ENCODE measurements at regions not wholly inside any gene's neighbourhood (a gene's known extent, or its start where the extent isn't known, plus 50 kb on each side); places are given as distances from the start of the nearest gene placed in this dataset.

DNA sequence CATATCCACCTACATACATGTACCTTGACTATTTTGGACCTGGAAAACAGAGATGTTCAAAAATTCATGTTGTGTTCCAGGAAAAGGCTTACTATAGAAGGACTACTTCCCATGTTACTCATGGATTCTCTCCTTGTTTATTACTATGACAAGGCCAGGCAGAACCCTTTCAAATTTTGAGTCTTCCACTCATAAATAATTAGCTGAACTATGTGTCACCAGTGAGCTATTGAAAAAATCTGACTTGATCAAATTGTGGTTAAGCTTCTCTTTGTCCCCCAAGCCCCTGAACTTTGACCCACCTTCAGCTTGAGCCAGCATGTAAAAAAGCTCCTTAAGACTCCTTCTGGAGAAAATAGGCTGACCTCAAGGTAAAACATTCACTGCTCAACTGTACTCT is 1142.8 kb upstream of the EYS start:
- peak; percentile 92 for DNase-seq (ENCODE audit: low read depth)

DNA sequence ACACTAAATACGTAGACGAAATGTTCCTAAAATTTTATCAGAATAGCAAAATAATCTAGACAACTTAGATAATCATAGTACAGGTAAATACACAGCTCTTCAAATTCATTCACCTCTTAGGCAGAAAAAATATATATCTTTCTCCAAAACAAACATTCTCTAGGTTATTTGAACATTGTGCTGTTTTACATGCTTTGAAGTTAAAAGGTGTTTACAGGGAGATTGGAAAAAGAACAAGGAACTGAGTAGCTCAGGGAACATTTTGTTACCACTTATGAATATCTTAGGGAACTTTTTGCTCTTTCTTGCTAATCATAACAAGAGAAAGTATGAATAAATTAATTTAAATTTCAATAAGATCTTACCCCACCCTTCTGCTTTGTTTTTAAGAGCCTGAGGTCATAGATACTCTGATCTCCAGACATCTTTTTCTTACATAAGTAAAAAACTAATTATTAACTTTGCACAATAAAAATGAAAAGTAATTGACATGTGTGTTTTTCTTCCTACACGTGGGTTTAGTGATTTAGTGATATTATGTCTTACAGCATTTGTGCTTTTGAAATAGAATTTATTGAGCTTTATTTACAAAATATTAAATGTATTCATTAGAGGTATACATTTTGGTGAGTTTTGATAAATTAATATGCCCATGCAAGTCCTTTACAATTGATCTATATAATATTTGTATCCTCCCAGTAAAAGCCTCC is 1141.4 kb upstream of the EYS start:
- DNase-seq (ENCODE audit: low read depth), result no peak

DNA sequence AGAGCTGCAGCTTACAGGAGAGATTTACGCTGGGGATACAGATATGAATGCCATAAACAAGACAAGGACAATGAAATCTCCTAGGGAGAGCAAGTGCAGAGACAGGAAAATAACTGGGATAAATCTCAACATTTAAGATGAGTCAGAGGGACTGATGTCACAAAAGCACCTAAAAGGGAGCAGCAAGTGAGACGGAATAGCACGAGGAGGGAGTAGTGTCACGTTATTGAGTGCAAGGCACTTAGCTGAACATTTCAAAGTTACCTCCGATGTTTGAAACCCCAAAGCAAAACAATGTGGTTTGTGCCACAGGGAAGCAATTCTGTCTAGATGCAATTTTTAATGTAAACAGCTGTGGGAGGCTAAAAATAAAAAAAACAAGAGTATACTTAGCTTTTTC is 1131.7 kb upstream of the EYS start:
- DNase-seq (ENCODE audit: low read depth), result peak; percentile 93

DNA sequence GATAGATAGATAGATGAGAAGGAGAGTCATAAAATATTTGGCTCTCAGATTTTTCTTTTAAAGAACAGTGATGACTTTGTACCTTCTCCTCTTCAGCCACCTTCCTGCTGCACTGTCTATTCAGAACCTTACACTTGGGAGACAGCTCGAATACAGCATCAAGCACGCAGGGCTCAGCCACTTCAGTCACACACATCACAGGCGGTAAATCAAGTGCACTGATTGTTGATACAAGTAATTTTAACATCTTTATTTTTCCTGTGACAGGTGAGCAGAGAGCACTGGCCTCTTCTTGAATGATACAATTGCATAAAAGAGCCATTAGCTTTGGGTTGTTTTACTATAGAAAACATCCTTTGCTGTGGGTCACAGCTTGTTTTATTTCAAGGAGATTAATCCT is 1118.5 kb upstream of the EYS start:
- no peak for DNase-seq (ENCODE audit: low read depth)

DNA sequence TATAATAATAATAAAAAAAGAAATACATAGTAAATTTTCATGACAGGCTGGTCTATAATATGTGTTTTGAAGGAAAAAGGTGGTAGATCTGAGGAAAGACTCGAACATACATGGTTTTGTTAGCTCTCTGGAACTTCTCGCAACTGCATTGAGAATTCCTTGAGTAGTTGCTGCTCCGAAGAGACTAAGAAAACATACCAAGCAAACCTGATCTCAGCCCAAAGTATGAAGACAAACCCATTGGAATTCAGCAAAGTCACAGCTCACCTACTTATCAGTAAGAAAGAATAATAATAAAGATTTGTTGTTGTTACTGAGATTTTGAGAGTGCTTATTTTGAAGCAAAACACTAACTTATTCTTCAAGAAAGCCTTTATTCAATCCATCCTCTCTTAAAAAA is 1107.1 kb upstream of the EYS start:
- DNase-seq (ENCODE audit: low read depth), result no peak

DNA sequence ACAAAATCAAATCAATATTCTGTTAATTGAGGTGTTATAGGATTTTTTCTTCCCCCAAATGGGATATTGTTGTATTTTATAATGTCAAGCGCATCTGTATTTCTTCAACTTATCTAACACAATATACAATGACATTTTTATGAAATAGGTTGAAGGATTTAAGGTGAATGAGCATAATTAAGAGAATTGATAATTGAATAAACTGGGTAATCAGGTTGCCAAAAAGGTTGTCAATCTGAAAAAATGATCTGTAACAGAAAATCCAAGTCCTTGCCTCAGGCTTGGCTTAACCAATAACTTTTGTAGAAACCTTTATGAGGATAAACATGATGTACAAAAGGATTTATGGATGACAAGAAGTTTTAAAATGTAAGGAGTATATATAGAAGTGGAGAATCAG is 1101.7 kb upstream of the EYS start:
- DNase-seq (ENCODE audit: low read depth), result no peak

DNA sequence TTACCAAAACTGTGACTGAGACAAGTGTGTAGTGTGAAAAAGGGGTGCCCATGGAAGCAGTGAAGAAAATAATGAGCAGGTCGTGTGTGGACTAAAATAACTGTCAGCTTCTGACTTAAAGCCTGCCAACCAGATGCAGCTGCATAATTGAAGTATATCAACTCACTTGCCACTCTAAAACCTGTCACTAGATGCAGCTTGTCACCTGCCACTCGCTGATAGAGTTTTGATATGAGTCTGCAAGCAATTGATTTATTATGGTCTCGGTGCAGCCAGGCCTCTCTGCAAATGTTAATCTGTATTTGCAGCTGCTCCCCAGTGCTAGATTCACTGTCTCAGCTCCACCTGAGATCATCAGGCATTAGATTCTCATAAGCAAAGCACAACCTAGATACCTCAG is 1090.0 kb upstream of the EYS start:
- DNase-seq (ENCODE audit: low read depth), result no peak

DNA sequence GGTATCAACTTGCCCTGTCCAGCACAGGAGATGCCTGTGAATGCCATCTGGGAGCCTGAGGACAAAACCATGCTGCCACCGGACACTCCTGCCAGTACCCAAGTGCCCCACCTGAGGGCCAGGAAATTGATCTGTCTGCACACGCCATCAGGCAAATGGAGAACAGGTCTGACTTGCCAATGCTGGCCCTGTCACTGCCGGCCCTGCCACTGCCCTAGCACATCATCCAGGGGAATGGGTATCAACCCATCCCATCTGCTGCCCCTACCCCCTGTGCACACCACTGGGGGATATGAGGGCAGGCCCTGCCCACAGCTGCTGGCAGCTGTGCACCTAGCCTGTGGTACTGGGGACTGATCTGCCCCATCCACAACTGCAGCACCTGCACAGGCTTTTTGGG is 1081.6 kb upstream of the EYS start:
- no peak for DNase-seq (ENCODE audit: low read depth)

DNA sequence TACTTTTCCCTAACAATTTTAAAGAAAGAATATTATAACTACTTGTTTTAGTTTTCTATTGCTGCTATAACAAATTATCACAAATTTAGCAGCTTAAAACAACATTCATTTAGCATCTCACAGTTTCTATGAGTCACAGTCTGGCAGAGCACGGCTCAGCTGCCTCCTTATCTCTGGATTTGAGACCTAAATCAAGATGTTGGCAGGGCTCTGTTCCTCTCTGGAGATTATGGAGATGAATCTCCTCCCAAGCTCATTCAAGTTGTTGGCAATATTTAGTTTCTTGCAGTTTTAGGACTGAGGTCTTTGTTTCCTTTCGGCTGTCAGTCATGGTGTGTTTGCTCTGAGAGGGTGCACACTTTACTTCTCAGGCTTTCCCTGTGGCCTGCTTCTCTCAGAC is 1065.8 kb upstream of the EYS start:
- peak; percentile 78 for DNase-seq (ENCODE audit: low read depth)

DNA sequence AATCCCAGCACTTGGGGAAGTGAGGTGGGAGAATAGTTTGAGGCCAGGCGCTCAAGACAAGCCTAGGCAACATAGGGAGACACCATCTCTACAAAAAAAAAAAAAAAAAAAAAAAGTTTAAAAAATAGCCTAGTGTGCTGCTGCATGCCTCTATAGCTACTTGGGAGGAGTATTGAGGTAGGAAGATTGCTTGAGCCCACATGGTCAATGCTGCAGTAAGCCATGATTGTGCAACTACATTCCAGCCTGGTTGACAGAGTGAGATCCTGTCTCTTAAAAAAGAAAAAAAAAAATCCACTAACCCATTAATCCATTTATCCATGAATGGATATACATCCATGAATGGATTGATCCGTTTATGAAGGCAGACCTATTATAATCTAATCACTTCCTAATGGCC is 1064.6 kb upstream of the EYS start:
- DNase-seq (ENCODE audit: low read depth), result peak; percentile 36

DNA sequence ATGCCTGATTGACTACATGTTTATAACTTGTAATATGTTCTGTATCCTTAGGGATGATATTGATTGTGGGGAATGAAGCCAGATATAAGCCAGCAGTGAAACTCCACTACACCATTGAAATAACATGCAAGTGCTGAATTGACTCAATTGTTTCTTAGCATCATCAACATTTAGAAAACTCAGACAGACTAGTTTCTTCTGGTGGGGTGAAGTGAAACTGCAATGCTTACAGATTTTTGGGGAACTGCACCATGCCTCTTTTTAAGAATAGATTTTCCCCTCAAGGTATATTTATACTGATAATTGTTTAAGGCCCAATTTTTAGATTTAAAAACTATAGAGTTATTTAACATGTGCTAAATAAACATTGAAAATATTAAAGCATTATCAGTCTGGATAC is 1044.6 kb upstream of the EYS start:
- no peak for DNase-seq (ENCODE audit: low read depth)

DNA sequence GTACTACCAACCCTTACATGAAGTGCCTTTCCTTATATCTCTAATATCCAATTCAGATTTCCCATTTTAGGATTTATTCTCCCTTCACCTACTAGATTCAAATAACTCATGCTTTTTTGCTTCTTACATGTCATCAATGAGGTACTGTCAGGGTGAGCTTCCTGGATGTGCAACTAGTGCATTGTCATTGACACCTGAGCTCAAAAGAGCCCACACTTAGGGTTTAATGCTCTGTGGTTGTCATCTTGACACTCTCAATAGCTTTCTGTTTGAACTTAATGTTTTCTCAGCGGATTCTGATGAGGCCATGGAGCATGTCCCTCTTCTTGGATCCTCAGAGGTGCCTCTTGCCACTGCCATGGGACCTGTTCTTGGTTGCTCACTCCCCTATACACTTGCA is 1033.3 kb upstream of the EYS start:
- no peak for DNase-seq (ENCODE audit: low read depth)

DNA sequence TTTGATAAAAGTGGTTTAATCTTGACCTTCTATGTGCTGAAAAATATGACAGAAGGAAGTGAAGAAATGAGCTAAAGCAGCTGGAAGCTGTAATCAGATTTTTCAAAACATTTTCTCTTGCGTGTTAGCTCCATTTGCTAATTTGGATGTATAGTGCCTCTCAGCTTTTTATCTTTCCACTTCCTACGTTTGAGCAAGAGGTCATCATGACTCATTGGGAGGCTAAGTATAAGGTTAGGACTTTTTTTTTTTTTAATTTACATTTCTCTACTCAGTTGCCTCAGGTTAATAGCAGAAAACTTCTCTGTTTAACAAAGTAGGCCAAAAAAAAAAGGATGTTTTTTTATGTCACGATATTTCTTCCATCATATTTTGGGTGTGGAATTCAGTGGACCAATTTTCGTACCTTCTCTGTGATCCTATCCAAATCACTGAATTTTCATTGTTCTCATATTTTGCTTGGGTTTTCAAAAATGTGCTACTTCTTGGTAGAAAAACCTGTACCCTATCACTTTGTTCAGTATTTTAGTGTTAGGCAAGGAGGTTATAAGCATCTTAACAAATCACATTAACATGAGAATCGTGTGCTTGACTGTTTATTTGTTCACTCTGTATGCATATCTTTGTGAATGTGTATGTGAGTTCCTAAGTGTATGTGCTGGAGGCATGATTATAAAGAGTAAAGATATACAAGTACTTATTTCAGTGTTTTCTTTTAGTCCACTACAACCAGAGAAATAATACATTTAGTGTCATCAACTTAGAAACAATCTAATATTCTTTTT is 1028.3 kb upstream of the EYS start:
- DNase-seq (ENCODE audit: low read depth), result peak; percentile 63

DNA sequence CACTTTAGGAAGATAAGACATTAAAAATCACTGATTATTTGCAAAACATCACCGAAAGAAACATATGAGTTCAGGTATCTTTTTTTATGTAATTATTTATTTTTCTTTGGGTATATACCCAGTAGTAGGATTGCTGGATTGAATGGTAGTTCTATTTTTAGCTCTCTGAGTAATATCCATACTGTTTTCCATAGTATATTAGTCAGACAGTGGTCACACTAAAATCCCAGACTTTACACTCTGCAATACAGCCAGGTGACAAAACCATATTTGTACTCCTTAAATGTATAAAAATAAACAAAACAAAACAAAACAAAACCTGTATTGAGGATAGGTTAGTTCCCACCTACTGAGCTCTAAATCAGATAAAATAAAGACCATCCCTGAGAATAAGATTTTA is 1024.3 kb upstream of the EYS start:
- DNase-seq (ENCODE audit: low read depth), result no peak

DNA sequence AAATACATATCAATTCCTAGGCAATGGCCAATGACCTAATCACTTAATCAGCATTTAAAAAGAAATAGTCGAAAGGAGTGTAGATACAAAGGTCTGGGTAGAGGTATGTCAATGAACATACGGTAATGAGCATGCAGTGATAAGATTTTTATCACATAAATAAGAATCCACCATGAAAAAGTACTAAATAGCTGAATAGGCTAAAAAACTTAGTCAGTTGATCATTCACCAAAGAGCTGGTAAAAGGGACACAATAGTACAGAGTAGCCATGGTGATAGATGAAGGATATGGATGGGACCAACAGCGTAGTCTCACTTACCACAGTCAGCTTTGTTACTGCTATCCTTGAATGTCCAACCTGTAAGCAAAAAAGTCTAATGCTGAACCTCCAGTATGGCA is 1018.6 kb upstream of the EYS start:
- DNase-seq (ENCODE audit: low read depth), result no peak

DNA sequence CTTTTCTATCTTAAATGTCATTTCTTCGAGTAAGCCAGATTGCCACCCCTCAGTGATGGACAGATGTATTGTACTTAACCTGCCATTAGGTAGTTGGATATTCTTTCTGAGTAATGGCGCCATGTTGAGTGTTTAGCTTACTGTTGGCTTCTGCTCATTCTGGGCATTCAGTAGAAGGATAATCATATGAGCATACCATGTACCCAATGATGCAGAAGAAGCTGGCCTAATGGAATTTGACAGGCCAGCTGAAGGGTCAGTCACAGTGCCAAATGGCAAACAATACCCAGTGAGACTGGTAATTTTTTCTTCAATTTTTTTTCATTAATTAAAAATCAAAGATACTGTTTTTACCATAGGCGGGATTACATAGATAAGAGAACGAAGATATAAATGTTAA is 1010.8 kb upstream of the EYS start:
- peak; percentile 56 for DNase-seq (ENCODE audit: low read depth)

DNA sequence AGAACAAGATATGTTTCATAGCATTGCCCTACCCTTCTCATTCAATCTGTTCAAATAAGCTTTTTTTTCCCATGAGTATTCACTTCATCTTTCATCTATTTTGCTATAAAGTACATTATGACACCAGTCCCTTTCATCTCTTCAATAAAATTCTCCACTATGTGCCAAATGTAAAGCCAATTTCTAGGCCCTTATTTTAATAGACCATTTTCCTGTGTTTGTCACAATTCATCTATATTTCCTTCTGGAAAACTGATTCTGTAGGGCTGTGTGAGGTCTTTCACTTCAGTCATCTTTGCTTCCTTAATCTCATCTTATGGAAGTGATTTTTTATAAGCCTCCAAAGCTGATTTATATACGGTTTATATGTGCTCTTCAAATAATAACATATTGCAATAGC is 992.4 kb upstream of the EYS start:
- DNase-seq (ENCODE audit: low read depth), result no peak

DNA sequence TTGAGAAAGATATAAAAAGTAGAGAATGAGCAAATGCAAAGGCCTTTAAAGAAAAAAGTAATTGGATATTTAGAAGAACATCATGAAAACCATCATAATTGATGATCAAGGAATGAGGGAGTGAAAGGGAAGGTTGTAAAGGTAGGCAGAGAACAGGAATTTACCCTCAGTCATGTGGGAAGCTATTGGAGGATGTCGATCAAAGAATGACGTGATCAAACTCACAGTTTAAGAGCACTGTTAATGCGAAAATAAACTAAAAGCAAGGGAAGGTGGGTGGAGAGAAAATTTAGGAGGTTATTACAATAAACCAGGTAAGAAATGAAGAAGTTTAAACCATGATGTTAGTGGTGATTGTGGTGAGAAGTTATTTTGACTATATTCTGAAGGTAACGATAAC is 982.6 kb upstream of the EYS start:
- DNase-seq (ENCODE audit: low read depth), result no peak

DNA sequence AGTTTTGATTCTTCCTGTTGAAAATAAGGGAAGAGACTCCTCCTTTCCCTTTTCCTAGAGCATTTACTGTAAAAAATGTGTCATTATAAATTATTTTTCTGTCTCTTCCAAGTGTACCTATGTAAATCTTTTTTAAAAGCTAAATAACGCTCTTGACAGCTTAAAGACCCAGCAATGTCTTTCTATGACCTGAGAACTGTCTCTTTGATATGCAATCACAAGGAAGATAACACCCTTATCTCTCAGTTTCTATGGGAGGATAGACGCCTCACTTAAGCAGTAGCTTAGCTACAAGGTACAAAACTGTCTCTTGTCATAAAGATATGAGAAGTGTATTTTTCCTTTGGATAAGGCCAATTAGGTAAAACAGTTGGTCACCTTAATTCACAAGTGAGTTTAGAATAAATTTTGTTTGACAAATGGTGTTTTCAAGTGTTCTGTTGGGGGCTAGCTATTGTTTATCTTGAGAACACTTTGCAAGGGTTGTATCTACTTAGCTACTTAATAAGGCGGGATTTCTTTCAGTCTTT is 980.6 kb upstream of the EYS start:
- no peak for DNase-seq (ENCODE audit: low read depth)

DNA sequence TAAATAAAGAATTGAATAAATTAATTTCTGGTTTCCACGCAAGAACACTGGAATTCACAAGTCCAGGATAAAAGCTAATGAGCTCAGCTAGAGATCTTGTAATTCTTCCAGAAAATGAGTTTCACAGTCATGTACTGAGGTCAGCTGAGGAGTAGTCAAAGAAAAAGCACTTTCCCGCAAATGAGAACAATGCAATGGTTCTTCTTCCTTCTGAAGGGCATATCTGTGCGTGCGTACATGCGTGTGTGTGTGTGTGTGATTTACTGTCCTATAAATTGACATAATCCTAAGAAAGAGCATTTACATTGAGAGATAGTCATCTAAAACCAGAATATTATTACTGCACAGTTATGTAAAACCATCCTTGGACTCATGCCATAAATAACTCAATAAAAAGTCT is 968.9 kb upstream of the EYS start:
- no peak for DNase-seq (ENCODE audit: low read depth)

DNA sequence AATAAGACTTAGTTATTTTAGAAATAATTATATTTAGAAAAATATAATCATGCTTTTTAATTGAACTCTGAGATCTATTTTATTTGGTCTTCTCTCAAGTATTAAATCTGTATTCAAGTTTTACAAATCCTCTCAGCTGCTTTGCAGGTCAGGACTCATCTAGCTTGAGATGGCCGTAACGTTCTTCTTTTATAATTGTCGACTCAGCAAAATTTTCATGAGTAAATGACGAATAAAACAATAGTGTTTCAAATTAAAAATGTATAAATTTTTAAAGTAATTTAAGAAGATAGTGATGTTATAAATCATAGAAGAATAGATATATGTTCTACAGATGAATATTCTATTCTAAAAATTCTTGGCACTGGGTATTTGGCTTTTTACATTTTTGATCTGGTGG is 957.1 kb upstream of the EYS start:
- DNase-seq (ENCODE audit: low read depth), result no peak

DNA sequence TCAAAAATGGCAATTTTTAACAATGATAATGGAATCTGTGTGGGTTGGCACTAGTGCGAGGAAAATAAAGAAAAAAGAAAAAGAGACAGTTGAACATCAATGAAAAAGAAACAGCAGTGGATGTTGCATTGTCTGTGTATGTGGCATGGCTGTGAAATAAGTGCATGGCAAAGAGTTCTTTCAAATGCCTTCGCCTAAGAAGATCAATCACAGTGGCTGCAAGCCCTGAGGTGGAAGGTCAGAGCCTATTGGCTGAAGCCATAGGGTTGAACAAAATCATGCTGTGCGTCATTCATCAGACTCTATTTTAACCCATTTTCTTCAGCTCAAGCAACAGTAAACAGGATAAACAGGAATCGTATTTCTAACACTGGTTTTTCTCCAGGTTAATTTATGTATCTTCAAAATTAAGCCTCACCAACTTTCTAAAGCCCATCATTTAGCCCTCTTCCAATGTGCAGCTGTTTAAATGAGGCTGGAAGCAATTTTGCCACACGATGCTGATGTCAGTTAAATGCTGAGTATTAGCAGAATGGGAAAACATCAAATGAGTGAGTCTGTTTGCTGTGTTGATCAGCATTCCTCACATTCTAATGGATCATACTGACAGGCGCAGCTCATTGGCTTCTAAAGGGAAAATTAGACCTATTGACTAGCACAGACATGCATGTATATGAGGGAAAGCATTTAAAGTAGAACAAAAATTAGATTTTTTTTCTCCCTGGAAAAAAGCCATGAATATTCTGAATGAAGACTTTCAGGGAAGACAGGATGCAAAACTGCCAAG is 955.9 kb upstream of the EYS start:
- DNase-seq (ENCODE audit: low read depth), result no peak

DNA sequence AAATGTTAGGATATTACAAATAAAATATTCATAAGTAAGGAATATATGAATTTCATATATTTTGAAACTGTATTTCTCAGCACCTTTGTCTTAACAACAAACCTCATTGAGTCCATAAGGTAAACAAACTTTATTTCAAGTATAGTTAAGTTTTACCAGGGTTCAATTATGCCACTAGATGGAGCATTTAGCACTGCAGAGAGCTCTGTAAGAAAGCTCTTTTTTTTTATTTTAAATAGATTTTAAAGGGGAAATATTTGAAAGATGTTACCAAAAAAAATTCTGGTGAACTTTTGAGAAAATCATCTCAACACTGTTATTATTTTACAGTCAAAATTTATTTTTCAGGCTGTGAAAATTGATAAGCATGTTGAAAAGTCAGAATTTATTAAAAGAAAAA is 955.2 kb upstream of the EYS start:
- DNase-seq (ENCODE audit: low read depth), result peak; percentile 42

Measured in M059J (cell line).